MM.1S (cell line): ENCODE measurements at regions not wholly inside any gene's neighbourhood (a gene's known extent, or its start where the extent isn't known, plus 50 kb on each side); places are given as distances from the start of the nearest gene placed in this dataset.

Source experiments
- DNase-seq: peaks from one replicate; pipeline ENCODE4 v3.0.0-alpha.2; 2015
- H2AFZ ChIP-seq: fragments of 300-600 bp; sonication (generic); 2 replicates; pipeline ENCODE4 v1.6.0; 2016; ENCODE audit warnings: antibody characterized with exemption, low read length
- H3F3A ChIP-seq: fragments of 300-600 bp; sonication (generic); 2 replicates; pipeline ENCODE4 v1.6.1; 2016; ENCODE audit warnings: mild to moderate bottlenecking, antibody characterized with exemption, low read length, moderate library complexity, mixed read lengths; ENCODE audit not compliant: insufficient read depth
- H3K27ac ChIP-seq: fragments of 300-600 bp; sonication (generic); 2 replicates; pipeline ENCODE4 v1.5.1; 2016; ENCODE audit warnings: mild to moderate bottlenecking, low read length
- H3K27me3 ChIP-seq: fragments of 300-600 bp; sonication (generic); replicated peaks from 2 replicates; pipeline ENCODE4 v1.6.0; 2016; ENCODE audit warnings: low read length; ENCODE audit not compliant: insufficient read depth
- H3K36me3 ChIP-seq: fragments of 300-600 bp; sonication (generic); replicated peaks from 2 replicates; pipeline ENCODE4 v1.6.1; 2016; ENCODE audit warnings: mild to moderate bottlenecking, low read length, mixed read lengths; ENCODE audit not compliant: insufficient read depth
- H3K4me1 ChIP-seq: fragments of 300-600 bp; sonication (generic); 2 replicates; pipeline ENCODE4 v1.6.1; 2016; ENCODE audit warnings: low read length, mixed read lengths
- H3K4me2 ChIP-seq: fragments of 300-600 bp; sonication (generic); 2 replicates; pipeline ENCODE4 v1.6.0; 2016; ENCODE audit warnings: low read depth, low read length
- H3K4me3 ChIP-seq: fragments of 300-600 bp; sonication (generic); 2 replicates; pipeline ENCODE4 v1.5.1; 2016; ENCODE audit warnings: low read length, mixed read lengths
- H3K79me2 ChIP-seq: fragments of 300-600 bp; sonication (generic); 2 replicates; pipeline ENCODE4 v1.6.1; 2016; ENCODE audit warnings: mixed run types, low read length, mixed read lengths
- H3K9ac ChIP-seq: fragments of 300-600 bp; sonication (generic); 2 replicates; pipeline ENCODE4 v1.6.1; 2016; ENCODE audit warnings: low read length, mixed read lengths
- H3K9me2 ChIP-seq: fragments of 300-600 bp; sonication (generic); replicated peaks from 2 replicates; pipeline ENCODE4 v1.6.1; 2016; ENCODE audit warnings: mild to moderate bottlenecking, low read length, mixed read lengths; ENCODE audit not compliant: insufficient read depth
- H3K9me3 ChIP-seq: fragments of 300-600 bp; sonication (generic); replicated peaks from 2 replicates; pipeline ENCODE4 v1.6.1; 2016; ENCODE audit warnings: mild to moderate bottlenecking, low read length, mixed read lengths; ENCODE audit not compliant: insufficient read depth
- H4K20me1 ChIP-seq: fragments of 300-600 bp; sonication (generic); 2 replicates; pipeline ENCODE4 v1.6.1; 2016; ENCODE audit warnings: mild to moderate bottlenecking, low read length, moderate library complexity, mixed read lengths; ENCODE audit not compliant: insufficient read depth
- EZH2 ChIP-seq: fragments of 300-600 bp; sonication (generic); optimal IDR thresholded peaks from 2 replicates; pipeline ENCODE3; 2017; ENCODE audit warnings: low read depth, mild to moderate bottlenecking, antibody characterized with exemption, low read length, mixed read lengths
- EZH2phosphoT487 ChIP-seq: fragments of 300-600 bp; sonication (generic); IDR thresholded peaks from 2 replicates; pipeline ENCODE4 v1.6.1; 2018; ENCODE audit warnings: antibody characterized with exemption, low read length
- TF ChIP-seq, protein P1 (sequence below): fragments of 300-600 bp; sonication (generic); IDR thresholded peaks from 2 replicates; pipeline ENCODE4 v1.5.1; 2016; ENCODE audit warnings: antibody characterized with exemption, low read length, mixed read lengths

GRCh38 chr14:98733536-98733935, 538.5 kb downstream of the BCL11B start:
- Histone ChIP-seq H3K9me3 (no peaks in the 10 kb centered on the region), H2AFZ (no peak overlapping the region), H3K27me3 (no peaks in the 10 kb centered on the region), H3K4me2 (no peak overlapping the region), H3K9me2 (no peaks in the 10 kb centered on the region), H3K36me3 (no peaks in the 10 kb centered on the region), H4K20me1 (no peaks in the 10 kb centered on the region), H3K9ac (no peak overlapping the region), H3K27ac (no peak overlapping the region), H3F3A (no peaks in the 10 kb centered on the region), H3K4me3 (no peak overlapping the region), H3K79me2 (no peaks in the 10 kb centered on the region), H3K4me1 (no peaks in the 10 kb centered on the region)
- DNase-seq, result no peak
- no peak for TF ChIP-seq EZH2
- no peak for TF ChIP-seq EZH2phosphoT487
- TF ChIP-seq, protein P1, sequence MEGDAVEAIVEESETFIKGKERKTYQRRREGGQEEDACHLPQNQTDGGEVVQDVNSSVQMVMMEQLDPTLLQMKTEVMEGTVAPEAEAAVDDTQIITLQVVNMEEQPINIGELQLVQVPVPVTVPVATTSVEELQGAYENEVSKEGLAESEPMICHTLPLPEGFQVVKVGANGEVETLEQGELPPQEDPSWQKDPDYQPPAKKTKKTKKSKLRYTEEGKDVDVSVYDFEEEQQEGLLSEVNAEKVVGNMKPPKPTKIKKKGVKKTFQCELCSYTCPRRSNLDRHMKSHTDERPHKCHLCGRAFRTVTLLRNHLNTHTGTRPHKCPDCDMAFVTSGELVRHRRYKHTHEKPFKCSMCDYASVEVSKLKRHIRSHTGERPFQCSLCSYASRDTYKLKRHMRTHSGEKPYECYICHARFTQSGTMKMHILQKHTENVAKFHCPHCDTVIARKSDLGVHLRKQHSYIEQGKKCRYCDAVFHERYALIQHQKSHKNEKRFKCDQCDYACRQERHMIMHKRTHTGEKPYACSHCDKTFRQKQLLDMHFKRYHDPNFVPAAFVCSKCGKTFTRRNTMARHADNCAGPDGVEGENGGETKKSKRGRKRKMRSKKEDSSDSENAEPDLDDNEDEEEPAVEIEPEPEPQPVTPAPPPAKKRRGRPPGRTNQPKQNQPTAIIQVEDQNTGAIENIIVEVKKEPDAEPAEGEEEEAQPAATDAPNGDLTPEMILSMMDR, result no peak

DNA sequence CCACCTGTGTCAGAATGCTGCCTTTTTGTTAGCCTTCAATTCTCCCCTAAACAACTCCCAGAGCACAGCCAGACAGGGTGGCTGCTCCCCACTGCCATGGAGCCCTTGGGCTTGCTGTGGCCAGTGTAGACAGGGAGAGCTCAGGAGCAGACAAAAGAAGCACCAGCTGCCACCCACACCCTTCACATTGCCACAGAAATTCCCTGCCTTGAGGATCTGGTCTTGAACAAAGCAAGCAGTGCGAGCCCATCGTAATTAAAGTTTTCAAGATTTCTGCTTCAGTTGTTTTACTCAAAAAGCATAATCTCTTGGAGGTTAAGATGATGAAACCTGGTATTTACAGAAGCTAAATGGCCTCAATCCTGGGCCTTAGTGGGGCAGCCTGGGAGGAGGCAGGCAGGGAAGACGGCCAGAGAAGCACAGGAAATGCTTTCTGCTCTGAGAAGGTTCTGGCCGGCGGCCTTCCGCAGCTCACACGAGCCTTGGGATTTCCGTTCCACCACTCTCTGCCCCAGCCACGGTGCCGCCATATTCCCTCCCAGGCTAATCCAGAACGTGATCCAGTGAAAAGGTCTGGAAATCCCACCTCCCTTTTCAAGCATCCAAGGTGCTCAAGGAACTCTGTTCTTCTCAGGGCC, 535.2 kb downstream of the BCL11B start:
- Histone ChIP-seq H3K9ac (no peak overlapping the region), H3K36me3 (no peaks in the 10 kb centered on the region), H3K27ac (no peak overlapping the region), H3K4me2 (no peak overlapping the region), H3K79me2 (no peaks in the 10 kb centered on the region), H3K9me2 (no peaks in the 10 kb centered on the region), H3K4me3 (no peak overlapping the region), H3F3A (no peaks in the 10 kb centered on the region), H3K9me3 (no peaks in the 10 kb centered on the region), H4K20me1 (no peaks in the 10 kb centered on the region), H3K27me3 (no peaks in the 10 kb centered on the region), H3K4me1 (no peaks in the 10 kb centered on the region), H2AFZ (no peak overlapping the region)
- TF ChIP-seq EZH2phosphoT487, result no peak
- no peak for TF ChIP-seq EZH2
- TF ChIP-seq, protein P1, result no peak
- no peak for DNase-seq

DNA sequence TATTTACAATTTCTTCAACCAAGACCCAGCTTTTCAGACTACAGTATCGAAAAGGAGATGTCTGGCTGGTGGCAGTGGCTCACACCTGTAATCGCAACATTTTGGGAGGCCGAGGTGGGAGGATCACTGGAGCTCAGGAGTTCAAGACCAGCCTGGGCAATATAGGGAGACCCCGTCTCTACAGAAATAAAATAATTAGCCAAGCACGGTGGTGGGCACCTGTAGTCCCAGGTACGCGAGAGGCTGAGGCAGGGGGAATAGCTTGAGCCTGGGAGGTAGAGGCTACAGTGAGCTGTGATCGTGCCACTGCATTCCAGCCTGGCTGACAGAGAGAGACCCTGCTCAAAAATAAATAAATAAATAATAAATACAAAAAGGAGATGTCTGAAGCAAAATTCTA, 530.5 kb downstream of the BCL11B start:
- no peaks in the 10 kb centered on the region for H4K20me1 ChIP-seq
- H3K9ac ChIP-seq, result no peak overlapping the region
- no peaks in the 10 kb centered on the region for H3K27me3 ChIP-seq
- DNase-seq, result no peak
- H3K4me2 ChIP-seq, result no peak overlapping the region
- no peak for TF ChIP-seq EZH2
- no peak for TF ChIP-seq EZH2phosphoT487
- TF ChIP-seq, protein P1, result no peak
- no peak overlapping the region for H2AFZ ChIP-seq
- H3K79me2 ChIP-seq, result no peaks in the 10 kb centered on the region
- H3K4me3 ChIP-seq, result no peak overlapping the region
- H3K9me3 ChIP-seq, result no peaks in the 10 kb centered on the region
- H3K27ac ChIP-seq, result no peak overlapping the region
- H3K4me1 ChIP-seq, result no peaks in the 10 kb centered on the region
- H3F3A ChIP-seq, result no peaks in the 10 kb centered on the region
- no peaks in the 10 kb centered on the region for H3K36me3 ChIP-seq
- no peaks in the 10 kb centered on the region for H3K9me2 ChIP-seq
